ENCODE measurements at regions not wholly inside any gene's neighbourhood (a gene's known extent, or its start where the extent isn't known, plus 50 kb on each side); places are given as distances from the start of the nearest gene placed in this dataset.

DNA sequence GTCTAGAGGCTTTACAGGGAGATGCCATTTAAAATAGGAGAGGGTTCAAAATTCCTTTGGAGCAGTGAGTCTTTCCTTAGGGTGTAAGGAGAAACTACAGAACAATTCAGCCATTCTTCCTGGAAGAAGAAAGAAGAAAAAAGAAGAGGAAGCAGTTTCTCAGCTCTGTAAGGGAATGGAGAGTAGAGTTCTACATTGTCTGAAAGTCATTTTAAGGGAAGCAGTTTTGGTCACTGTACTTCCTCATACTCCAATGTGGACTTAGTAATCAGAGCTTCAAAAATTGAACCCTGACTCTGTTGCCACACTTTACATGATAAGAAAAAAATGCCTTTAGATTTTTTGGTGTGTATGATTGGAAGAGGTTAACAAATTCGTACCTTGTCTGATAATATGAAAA lies 122.4 kb downstream of the LRRC70 start:
- TF ChIP-seq, protein P1, sequence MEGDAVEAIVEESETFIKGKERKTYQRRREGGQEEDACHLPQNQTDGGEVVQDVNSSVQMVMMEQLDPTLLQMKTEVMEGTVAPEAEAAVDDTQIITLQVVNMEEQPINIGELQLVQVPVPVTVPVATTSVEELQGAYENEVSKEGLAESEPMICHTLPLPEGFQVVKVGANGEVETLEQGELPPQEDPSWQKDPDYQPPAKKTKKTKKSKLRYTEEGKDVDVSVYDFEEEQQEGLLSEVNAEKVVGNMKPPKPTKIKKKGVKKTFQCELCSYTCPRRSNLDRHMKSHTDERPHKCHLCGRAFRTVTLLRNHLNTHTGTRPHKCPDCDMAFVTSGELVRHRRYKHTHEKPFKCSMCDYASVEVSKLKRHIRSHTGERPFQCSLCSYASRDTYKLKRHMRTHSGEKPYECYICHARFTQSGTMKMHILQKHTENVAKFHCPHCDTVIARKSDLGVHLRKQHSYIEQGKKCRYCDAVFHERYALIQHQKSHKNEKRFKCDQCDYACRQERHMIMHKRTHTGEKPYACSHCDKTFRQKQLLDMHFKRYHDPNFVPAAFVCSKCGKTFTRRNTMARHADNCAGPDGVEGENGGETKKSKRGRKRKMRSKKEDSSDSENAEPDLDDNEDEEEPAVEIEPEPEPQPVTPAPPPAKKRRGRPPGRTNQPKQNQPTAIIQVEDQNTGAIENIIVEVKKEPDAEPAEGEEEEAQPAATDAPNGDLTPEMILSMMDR (IDR thresholded peaks at IDR 0.05) = no peak
- TF ChIP-seq ZFX (IDR thresholded peaks at IDR 0.05; ENCODE audit: borderline replicate concordance) = no peak

Measured in 22Rv1 (cell line).